ENCODE measurements at regions not wholly inside any gene's neighbourhood (a gene's known extent, or its start where the extent isn't known, plus 50 kb on each side); places are given as distances from the start of the nearest gene placed in this dataset.
"Not testable (repeated sequence)": the region's sequence is repeated elsewhere in the genome, so short reads cannot be mapped to it uniquely, and the experiment has no call there.

GRCh38 chr3:170688222-170688621 lies 102.3 kb upstream of the SLC7A14 start:
- not testable (repeated sequence) for H2BK12ac ChIP-seq (ENCODE audit: low read length in 2 of 2); H3K14ac ChIP-seq (ENCODE audit: low read length in 2 of 2); H3K4me1 ChIP-seq (ENCODE audit: control insufficient read depth, insufficient read depth, low read depth, low read length); H3K9ac ChIP-seq (ENCODE audit: low read length); H3K18ac ChIP-seq (ENCODE audit: low read depth in 1 of 2, low read length in 2 of 2); H3K4ac ChIP-seq (ENCODE audit: low read depth in 1 of 2, low read length in 2 of 2); H3K23ac ChIP-seq (ENCODE audit: low read length in 2 of 2); H3K79me1 ChIP-seq (replicated peaks; ENCODE audit: low read length, poor library complexity, severe bottlenecking); H2BK15ac ChIP-seq (ENCODE audit: low read depth, poor library complexity, severe bottlenecking); H2AFZ ChIP-seq (ENCODE audit: low read depth, low read length); H3K4me2 ChIP-seq (ENCODE audit: low read length, poor library complexity, severe bottlenecking); H2BK5ac ChIP-seq (ENCODE audit: low read depth, low read length, poor library complexity, severe bottlenecking); H3K36me3 ChIP-seq (ENCODE audit: control insufficient read depth in 1 of 2, insufficient read depth in 2 of 2, low read depth in 1 of 2, low read length in 2 of 2); H4K8ac ChIP-seq (ENCODE audit: low read length); H3K9me3 ChIP-seq (ENCODE audit: control insufficient read depth, low read length); H4K91ac ChIP-seq (ENCODE audit: low read length); H3K27me3 ChIP-seq (ENCODE audit: control insufficient read depth in 1 of 2, insufficient read depth in 1 of 2, low read length in 2 of 2); H2AK5ac ChIP-seq (ENCODE audit: low read length, severe bottlenecking); H3K27ac ChIP-seq (ENCODE audit: low read length, poor library complexity, severe bottlenecking); H3K4me3 ChIP-seq (ENCODE audit: insufficient read depth in 1 of 2, low read depth in 1 of 2, low read length in 2 of 2); DNase-seq
- peak overlapping the region; percentile 54 for H2BK120ac ChIP-seq (ENCODE audit: low read depth, low read length)
- WGBS, result 98% methylated on average over 4 of the region's 4 CpGs

DNA sequence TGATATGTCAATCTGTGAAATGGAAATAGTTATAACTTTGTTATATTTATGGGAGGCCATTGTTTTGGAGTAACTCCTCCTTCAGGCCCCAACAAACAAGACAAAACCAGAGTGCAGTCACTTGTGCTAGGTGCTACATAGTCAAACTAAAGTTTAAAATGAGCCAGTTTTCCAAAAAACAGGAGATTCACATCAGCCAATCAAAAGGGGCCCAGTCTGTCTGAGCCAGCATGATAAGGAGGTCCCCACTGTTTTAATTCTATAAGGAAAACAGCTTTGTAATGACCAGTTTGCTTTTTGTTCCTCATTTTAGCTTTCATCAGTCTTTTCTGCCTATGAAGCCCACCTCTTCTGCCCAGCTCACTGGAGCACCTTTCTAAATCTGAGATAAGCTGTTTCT lies 94.7 kb upstream of the SLC7A14 start:
- no peak overlapping the region for H2BK120ac ChIP-seq (ENCODE audit: low read depth, low read length)
- no peaks in the 10 kb centered on the region for H3K79me1 ChIP-seq (replicated peaks; ENCODE audit: low read length, poor library complexity, severe bottlenecking)
- H3K36me3 ChIP-seq (ENCODE audit: control insufficient read depth in 1 of 2, insufficient read depth in 2 of 2, low read depth in 1 of 2, low read length in 2 of 2), result no peaks in the 10 kb centered on the region
- H2AK5ac ChIP-seq (ENCODE audit: low read length, severe bottlenecking), result no peak overlapping the region
- H2BK12ac ChIP-seq (ENCODE audit: low read length in 2 of 2), result no peak overlapping the region
- H2BK5ac ChIP-seq (ENCODE audit: low read depth, low read length, poor library complexity, severe bottlenecking), result no peak overlapping the region
- no peak overlapping the region for H2AFZ ChIP-seq (ENCODE audit: low read depth, low read length)
- no peak overlapping the region for H3K4me2 ChIP-seq (ENCODE audit: low read length, poor library complexity, severe bottlenecking)
- no peak overlapping the region for H3K4me3 ChIP-seq (ENCODE audit: insufficient read depth in 1 of 2, low read depth in 1 of 2, low read length in 2 of 2)
- no peak overlapping the region for H3K23ac ChIP-seq (ENCODE audit: low read length in 2 of 2)
- no peak overlapping the region for H4K91ac ChIP-seq (ENCODE audit: low read length)
- peaks cover 2% of the 10 kb centered on the region for H3K4me1 ChIP-seq (ENCODE audit: control insufficient read depth, insufficient read depth, low read depth, low read length)
- H3K27me3 ChIP-seq (ENCODE audit: control insufficient read depth in 1 of 2, insufficient read depth in 1 of 2, low read length in 2 of 2), result no peaks in the 10 kb centered on the region
- H3K4ac ChIP-seq (ENCODE audit: low read depth in 1 of 2, low read length in 2 of 2), result no peak overlapping the region
- H3K14ac ChIP-seq (ENCODE audit: low read length in 2 of 2), result no peak overlapping the region
- H3K9ac ChIP-seq (ENCODE audit: low read length), result no peak overlapping the region
- H3K9me3 ChIP-seq (ENCODE audit: control insufficient read depth, low read length), result no peaks in the 10 kb centered on the region
- DNase-seq, result no peak
- H2BK15ac ChIP-seq (ENCODE audit: low read depth, poor library complexity, severe bottlenecking), result no peak overlapping the region
- no peak overlapping the region for H3K18ac ChIP-seq (ENCODE audit: low read depth in 1 of 2, low read length in 2 of 2)
- no peak overlapping the region for H4K8ac ChIP-seq (ENCODE audit: low read length)
- no peak overlapping the region for H3K27ac ChIP-seq (ENCODE audit: low read length, poor library complexity, severe bottlenecking)

- no peak overlapping the region for H3K4me3 ChIP-seq (ENCODE audit: insufficient read depth in 1 of 2, low read depth in 1 of 2, low read length in 2 of 2)
- 100% methylated on average over 2 of the region's 3 CpGs for WGBS
Measured at GRCh38 chr3:170679190-170679589, 93.3 kb upstream of the SLC7A14 start.

DNA sequence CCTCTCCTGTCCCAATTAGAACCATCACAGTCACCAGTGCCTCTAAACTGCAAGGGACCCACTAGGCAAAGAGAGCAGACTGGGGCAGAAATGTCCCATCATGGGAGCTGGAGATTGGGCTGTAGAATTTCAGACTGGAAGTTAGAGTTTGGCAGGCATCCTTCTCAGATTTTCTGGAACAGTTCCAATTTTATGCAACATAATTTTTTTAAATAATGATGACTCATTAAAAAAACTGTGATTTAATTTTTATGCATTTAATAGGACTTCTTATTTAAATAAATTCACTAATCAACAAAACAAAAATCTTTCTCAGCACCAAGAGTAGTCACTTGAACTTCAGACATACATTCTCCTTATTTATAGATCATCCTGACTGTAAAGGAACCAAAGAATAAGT lies 84.6 kb upstream of the SLC7A14 start:
- no peak overlapping the region for H2BK15ac ChIP-seq (ENCODE audit: low read depth, poor library complexity, severe bottlenecking)
- no peak overlapping the region for H3K4me2 ChIP-seq (ENCODE audit: low read length, poor library complexity, severe bottlenecking)
- H2AFZ ChIP-seq (ENCODE audit: low read depth, low read length), result no peak overlapping the region
- H4K91ac ChIP-seq (ENCODE audit: low read length), result no peak overlapping the region
- no peak overlapping the region for H3K4ac ChIP-seq (ENCODE audit: low read depth in 1 of 2, low read length in 2 of 2)
- H3K4me3 ChIP-seq (ENCODE audit: insufficient read depth in 1 of 2, low read depth in 1 of 2, low read length in 2 of 2), result no peak overlapping the region
- H3K4me1 ChIP-seq (ENCODE audit: control insufficient read depth, insufficient read depth, low read depth, low read length), result no peaks in the 10 kb centered on the region
- no peak overlapping the region for H3K18ac ChIP-seq (ENCODE audit: low read depth in 1 of 2, low read length in 2 of 2)
- no peak overlapping the region for H2AK5ac ChIP-seq (ENCODE audit: low read length, severe bottlenecking)
- no peak for DNase-seq
- no peaks in the 10 kb centered on the region for H3K36me3 ChIP-seq (ENCODE audit: control insufficient read depth in 1 of 2, insufficient read depth in 2 of 2, low read depth in 1 of 2, low read length in 2 of 2)
- peaks cover 5% of the 10 kb centered on the region for H3K9me3 ChIP-seq (ENCODE audit: control insufficient read depth, low read length)
- no peak overlapping the region for H3K14ac ChIP-seq (ENCODE audit: low read length in 2 of 2)
- no peaks in the 10 kb centered on the region for H3K27me3 ChIP-seq (ENCODE audit: control insufficient read depth in 1 of 2, insufficient read depth in 1 of 2, low read length in 2 of 2)
- H3K23ac ChIP-seq (ENCODE audit: low read length in 2 of 2), result no peak overlapping the region
- H4K8ac ChIP-seq (ENCODE audit: low read length), result no peak overlapping the region
- no peak overlapping the region for H2BK5ac ChIP-seq (ENCODE audit: low read depth, low read length, poor library complexity, severe bottlenecking)
- no peak overlapping the region for H2BK120ac ChIP-seq (ENCODE audit: low read depth, low read length)
- no peaks in the 10 kb centered on the region for H3K79me1 ChIP-seq (replicated peaks; ENCODE audit: low read length, poor library complexity, severe bottlenecking)
- H2BK12ac ChIP-seq (ENCODE audit: low read length in 2 of 2), result no peak overlapping the region
- H3K27ac ChIP-seq (ENCODE audit: low read length, poor library complexity, severe bottlenecking), result no peak overlapping the region
- H3K9ac ChIP-seq (ENCODE audit: low read length), result no peak overlapping the region

More at GRCh38 chr3:170679190-170679589, 93.3 kb upstream of the SLC7A14 start:
- Histone ChIP-seq H3K14ac (ENCODE audit: low read length in 2 of 2) (no peak overlapping the region), H2AFZ (ENCODE audit: low read depth, low read length) (no peak overlapping the region), H3K4me2 (ENCODE audit: low read length, poor library complexity, severe bottlenecking) (no peak overlapping the region), H3K36me3 (ENCODE audit: control insufficient read depth in 1 of 2, insufficient read depth in 2 of 2, low read depth in 1 of 2, low read length in 2 of 2) (no peaks in the 10 kb centered on the region), H3K27me3 (ENCODE audit: control insufficient read depth in 1 of 2, insufficient read depth in 1 of 2, low read length in 2 of 2) (no peaks in the 10 kb centered on the region), H2BK15ac (ENCODE audit: low read depth, poor library complexity, severe bottlenecking) (peak overlapping the region; percentile 7), H3K79me1 (replicated peaks; ENCODE audit: low read length, poor library complexity, severe bottlenecking) (no peaks in the 10 kb centered on the region), H2BK120ac (ENCODE audit: low read depth, low read length) (no peak overlapping the region), H2AK5ac (ENCODE audit: low read length, severe bottlenecking) (no peak overlapping the region), H3K23ac (ENCODE audit: low read length in 2 of 2) (no peak overlapping the region), H3K9ac (ENCODE audit: low read length) (no peak overlapping the region), H3K4me1 (ENCODE audit: control insufficient read depth, insufficient read depth, low read depth, low read length) (peaks cover 2% of the 10 kb centered on the region), H3K18ac (ENCODE audit: low read depth in 1 of 2, low read length in 2 of 2) (no peak overlapping the region), H3K9me3 (ENCODE audit: control insufficient read depth, low read length) (no peaks in the 10 kb centered on the region), H2BK12ac (ENCODE audit: low read length in 2 of 2) (no peak overlapping the region), H3K27ac (ENCODE audit: low read length, poor library complexity, severe bottlenecking) (no peak overlapping the region), H2BK5ac (ENCODE audit: low read depth, low read length, poor library complexity, severe bottlenecking) (no peak overlapping the region), H3K4ac (ENCODE audit: low read depth in 1 of 2, low read length in 2 of 2) (no peak overlapping the region), H4K91ac (ENCODE audit: low read length) (no peak overlapping the region), H4K8ac (ENCODE audit: low read length) (no peak overlapping the region)
- no peak for DNase-seq

All from mesenchymal stem cell (in vitro differentiated cells and primary cell).